ENCODE measurements at regions not wholly inside any gene's neighbourhood (a gene's known extent, or its start where the extent isn't known, plus 50 kb on each side); places are given as distances from the start of the nearest gene placed in this dataset.

DNA sequence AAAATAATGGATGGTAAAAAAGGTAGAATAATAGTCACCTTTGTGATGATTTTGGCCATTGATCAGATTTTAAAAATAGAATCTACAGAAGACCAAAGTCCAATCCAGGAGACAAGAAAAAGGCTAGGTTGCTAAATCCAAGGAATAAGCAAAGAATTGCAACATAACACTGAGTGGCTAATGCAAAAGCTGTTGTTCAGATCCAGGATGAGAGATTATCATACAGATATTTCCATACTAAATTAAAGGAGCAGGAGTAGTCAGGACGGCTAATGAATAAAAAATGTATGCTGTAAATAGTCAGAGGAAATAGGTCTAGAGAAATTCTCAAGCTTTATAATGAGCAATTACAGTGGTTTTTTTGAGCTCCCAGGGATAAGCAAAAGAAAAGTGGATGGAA, 745.9 kb upstream of the ACVR2A start:
- no peak for DNase-seq

DNA sequence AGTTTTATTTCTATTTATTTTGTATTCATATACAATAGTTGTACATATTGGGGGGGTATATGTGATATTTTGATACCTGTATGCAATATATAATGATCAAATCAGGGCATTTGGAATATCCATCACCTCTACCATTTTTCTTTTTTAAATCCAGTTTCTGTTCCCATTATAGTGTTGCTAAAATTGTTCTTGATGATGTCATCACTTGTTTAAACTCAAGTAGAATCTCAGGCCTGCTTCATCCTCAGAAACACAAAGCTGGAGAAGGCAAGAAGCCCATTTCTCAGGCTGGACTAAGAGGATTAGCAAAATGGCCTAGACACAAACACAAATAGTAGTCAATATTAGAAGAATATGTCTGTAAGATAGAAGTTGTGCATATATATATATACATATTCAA, 747.1 kb upstream of the ACVR2A start:
- DNase-seq: no peak

DNA sequence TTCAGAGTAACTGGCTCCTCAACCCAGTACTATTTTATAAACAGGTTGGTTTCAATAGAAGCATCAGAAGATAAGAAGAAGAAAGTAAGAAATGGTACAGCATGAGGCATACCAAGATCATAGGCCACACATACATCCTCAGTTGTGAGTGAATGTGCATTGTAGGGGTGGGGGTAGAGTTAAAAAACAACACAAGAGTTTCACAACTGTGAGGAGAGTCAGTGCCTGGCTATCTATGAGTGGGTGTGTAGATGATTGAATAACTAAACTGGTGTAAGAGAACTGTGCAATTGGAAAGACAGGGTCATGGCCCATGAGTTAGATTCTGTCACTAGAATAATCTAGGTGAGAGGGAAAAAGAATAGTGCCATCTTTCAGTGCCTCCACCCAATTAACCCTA, 748.2 kb upstream of the ACVR2A start:
- no peak for DNase-seq

DNA sequence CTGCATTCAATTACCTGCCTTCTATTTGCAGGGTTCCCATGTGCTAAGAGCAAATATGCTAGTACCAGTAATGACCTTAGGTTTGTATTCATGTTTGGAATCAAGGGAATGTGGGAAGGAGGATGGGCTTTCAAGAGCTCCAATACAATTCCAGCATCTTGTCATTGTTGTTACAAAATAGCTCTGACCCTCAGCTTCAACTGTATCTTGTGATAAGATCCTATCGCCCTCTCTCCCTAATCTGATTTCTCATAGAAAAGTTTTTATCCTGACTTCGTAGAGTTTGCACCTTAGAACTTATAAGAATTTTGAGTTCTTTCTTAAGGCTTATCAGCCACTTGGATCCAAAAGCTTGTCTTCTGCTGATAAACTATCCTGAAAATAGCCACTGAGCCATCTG, 749.5 kb upstream of the ACVR2A start:
- no peak for DNase-seq

DNA sequence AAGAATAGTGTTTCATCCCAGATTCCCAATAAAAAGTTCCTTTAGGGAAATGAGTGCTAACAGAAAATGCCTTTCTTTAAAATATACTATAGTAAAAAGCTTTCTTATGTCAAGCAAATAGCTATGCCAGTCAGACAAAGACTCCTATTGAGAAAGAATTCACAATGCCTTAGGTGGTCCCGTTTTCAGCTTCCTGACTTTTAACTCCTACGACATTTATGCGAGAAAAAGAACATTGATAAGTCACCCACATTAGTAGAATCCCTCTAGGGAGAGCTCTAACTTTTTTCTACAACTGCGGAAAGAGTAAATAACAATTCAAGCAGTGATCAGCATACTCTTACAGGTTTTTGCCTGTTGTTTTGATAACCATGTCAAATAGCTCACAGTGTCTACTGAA, 750.8 kb upstream of the ACVR2A start:
- no peak for DNase-seq

DNA sequence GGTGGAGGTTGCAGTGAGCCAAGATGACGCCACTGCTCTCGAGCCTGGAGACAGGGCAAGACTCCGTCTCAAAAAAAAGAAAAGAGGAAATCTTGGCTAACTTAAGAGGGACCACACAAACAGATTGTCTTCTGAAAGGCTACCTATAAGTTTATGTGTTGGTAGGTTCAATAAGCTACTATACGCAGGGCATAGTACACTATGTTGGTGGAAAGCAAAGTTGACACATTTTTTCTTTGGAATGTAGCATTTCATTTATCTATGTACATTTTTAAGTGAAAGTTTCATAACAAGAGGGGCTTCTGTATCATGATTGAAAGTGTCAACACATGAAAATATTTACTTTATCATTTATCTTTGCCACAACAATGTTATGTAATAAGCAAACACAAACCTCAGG, 752.6 kb upstream of the ACVR2A start:
- DNase-seq: no peak

DNA sequence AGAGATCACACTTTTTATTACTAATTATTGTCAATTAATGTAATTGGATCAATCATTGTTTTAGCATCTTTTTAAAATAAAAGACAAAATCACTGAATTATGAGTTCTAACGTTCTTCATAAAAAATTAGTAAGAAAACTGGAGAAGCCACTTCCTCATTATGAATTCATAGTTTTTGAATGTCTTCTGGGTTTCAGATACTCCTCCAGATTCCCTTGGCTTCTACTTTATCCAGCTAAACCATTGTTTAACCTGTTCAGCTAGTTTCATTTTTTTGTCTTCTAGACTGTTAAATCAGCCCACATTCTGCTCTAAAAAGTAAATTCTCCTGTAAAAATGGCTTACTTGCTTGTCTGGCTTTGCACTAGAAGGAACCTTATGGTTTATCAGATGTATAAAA, 753.4 kb upstream of the ACVR2A start:
- no peak for DNase-seq

DNA sequence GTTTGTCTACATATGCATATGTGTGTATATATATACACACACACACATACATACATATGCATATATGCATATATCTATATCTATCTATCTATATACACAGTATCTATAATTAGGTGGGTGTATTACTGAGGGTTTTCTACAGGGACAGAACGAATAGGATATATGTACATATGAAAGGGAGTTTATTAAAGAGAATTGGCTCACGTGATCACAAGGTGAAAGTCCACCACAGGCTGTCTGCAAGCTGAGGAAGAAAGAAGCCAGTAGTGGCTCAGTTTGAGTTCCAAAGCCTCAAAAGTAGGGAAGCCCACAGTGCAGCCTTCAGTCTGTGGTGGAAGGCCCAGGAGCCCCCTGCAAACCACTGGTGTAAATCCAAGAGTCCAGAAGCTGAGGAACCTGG, 756.0 kb upstream of the ACVR2A start:
- DNase-seq: no peak

DNA sequence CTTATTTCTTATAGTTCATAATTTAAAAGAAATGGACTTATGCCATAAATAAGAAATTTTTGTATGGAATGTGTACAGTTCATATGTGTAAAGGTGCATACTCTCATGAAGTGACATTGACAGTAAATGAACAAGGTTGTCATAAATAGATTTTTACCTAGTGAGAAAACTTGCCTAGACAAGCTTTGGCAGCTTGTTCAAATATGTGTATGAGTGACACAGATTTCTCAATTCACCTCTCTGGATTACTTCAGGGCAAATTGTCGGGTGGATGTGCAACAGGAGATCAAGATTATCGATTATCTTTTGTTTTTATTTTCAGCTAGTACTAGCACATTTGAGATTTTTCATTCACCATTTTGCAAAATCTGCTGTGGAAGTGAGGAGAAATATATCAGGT, 758.1 kb upstream of the ACVR2A start:
- no peak for DNase-seq

DNA sequence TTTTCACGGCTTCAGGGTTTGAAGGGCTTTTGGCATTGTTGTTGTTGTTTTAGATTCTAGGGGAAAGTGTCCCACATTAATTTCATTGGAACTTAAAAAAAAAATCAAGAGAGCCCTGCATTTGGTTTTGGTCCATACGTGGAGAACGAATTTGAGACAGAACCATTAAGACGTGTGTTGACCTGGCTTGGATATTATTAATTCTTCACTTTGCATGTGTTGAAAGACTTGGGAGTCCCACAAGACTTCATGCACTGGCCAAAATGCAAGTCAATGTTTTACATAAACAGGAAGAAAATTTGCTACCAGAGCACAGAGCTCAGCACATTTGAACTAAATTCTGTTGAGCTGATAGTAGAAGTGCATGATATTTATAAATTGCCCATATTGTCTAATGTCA, 761.2 kb upstream of the ACVR2A start:
- DNase-seq: no peak

DNA sequence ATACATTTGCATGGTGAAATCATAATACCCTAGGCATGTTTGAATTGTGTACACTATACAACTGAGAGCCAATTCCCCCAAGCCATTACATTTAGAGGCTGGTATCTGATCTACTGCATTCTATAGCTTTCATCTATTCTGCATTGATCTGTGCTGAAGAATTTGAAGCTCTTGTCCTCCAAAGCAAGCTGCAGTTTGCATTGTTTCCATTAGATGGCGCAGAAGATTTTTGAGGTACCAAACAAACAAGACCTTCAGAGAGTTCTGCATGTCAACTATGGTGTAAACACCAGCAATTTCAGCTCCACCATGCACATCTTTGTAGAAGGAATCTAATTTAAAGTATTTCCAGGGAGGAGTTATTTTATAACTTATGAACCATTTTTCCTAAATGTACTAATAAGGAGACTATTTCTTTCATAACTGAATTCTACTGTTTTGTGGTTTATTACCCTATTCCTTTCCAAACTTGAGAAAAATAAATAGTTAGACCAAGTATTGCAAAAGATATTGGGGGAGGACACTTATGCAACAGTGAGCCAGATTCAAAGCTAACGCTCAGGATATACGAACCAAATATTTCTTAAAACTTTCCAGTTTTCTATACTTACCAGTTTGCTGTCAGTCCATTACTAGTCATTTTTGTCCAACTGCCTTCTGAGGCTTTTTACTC, 761.8 kb upstream of the ACVR2A start:
- DNase-seq: peak; percentile 55

DNA sequence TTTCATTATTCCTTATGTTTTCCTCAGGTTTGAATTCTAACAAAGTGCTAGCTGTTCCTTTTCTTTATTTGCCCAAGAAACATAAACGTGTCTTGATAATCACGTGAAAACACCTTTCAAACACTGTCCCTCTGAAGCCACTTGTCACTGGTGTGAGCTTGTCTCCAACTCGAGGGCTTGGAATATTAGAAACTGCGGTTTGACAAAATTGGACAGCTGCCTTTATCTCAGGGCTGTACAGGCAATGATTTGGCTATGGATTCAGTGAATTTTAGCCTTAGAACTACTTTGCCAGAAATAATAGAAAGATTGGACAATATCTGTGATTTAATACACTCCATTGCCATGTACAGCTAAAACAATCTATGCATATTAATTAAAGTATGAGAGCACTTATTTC, 763.0 kb upstream of the ACVR2A start:
- DNase-seq: no peak

DNA sequence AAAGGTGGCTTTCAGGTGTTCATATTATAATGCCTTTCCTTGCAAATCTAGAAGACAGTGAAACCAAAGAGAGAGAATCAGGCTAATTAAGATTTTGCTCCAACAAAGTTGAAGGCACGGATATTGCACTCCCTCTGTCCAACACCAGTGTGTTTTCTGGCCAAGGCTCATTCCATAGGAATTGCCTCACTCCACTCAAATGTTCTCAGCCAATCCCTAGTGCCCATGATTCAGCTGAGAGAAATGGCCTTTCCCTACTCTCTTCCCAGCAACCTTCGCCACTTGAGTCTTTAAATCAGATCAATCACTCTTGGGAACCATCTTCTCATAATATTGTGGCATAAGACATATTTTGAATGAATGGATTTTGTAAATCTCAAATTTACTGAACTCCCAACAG, 768.2 kb upstream of the ACVR2A start:
- DNase-seq: peak; percentile 67

DNA sequence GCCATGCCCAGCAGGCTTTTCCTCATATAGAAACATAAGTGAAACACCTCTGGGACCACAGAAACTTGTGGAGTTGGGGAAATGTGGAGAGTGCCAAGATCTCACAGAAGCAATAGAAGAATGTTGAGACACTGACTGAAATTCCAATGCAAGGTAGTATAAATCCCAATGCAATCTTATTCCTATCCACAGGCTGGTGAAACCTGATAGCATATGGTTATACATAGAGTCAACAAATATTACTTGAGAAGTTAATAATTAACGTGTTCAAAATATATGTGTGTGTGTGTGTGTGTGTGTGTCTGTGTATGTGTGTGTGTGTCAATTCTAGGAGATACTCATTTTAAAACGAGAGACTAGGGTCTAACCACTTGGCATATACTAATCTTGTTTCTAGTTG, 776.8 kb upstream of the ACVR2A start:
- no peak for DNase-seq

DNA sequence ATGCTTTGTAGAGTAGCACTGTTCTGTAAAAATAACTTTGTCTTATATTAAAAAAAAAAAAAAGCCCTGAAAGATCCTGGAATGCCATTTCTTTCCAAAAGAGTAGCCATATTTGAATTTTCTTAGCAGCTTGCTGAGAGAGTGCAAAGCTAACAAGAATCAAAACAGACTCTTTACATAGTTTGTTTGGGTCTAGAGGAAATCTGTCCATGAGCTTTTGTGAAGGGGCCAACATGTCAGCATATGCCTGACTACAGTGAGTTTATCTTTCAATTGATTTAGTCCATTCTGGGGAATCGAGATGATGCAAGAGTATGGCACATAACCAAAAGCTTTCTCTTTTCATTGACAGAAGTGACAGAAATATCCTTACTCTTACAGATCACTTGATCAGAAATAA, 777.7 kb upstream of the ACVR2A start:
- DNase-seq: no peak

DNA sequence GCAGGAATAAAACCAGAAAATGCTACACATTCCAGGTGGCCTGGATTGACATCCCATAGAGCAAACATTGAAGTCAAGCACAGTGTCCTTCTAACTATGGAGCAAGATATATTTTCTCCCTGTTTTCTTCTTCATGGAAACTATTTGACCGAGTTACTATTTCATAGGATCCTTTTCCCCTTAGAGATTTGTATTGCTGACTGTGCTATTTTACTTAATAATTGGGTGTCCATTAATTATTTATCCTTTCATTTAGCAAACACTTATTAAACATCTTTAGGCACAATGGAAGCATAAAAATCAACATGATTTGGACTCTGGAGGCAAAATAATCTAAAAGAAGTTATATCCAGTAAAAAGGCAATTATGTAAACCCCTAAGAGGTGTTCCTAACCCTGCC, 782.8 kb upstream of the ACVR2A start:
- DNase-seq: no peak

DNA sequence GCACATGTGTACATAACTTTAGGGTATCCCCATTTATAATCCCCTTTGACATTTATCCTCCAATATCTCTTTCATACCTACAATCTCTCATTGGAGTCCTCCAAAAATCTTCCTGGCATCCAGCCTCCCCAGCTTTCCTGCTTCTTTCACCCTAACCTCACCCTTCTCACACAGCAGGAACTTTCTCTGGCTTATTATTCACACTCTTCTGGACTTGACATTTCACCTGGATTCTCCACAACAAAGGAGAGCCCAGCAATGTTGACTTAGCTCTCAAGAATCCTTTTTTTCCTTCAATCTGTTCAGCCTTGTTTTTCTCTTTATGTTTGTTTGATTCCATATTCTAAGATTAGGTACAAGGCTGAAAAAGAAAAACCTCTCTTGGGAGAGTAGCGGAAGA, 783.6 kb upstream of the ACVR2A start:
- DNase-seq: no peak

DNA sequence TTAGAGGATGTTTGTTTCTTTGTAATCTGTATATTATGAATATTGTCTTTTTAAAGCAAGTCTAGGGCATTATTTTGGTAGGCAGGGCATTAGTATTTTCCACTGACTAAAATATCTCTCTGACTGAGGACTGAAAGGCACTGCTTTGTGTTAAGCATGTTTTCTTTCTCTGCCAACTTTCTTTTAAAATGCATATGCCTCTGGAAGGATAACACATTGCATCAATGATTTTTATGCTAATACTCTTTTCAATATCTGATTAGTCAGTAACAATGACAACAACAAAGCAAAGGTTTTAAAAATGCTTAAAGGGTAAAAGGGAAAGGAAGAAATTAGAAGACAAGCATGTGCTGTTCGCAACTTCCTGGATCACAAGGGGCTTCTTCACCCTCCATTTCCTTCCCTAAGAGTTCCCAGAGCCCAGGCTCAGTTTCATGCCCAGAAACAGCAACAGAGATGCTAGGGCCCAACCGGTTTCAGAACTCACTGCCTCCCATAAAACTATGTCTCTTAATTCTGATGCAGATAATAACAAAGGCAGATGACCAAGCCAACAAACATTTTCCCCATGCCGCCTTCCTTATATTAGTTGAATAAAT, 786.8 kb upstream of the ACVR2A start:
- no peak for DNase-seq

DNA sequence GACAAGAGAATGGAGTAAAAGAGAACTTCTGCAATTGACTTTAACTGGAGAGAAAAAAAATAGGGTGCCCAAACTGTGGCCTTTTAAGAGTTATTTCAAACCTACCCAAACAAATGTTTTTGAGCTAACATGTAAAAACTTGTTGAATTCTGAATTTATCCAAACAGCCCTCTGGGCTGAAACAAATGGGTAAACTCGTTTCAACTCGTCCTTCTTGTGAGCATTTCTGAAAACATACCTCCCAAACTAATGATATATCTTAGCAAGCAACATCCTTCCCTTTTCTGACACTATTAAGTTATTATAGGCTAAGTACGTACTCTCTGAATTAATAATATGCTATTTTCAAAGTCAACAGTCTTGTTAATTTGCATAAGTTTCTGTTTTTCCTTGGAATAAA, 793.0 kb upstream of the ACVR2A start:
- DNase-seq: no peak

DNA sequence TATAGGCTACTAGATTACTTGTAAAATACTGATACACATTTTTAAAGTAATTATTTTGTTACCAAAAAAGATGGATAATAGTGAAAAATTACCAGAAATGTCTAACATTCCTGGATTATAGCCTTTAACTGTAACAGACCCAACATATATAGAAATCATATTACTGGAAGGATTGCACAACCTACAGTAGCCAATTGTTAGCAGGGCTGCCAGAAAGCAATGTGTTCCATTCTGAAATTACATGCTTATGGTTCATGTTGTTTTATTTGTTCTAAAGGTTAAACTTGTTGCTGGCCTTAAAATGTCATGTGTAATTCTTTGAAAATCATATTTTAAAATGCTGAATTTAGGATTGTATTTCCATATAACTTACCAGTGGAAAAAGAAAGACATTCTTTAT, 793.6 kb upstream of the ACVR2A start:
- DNase-seq: no peak

DNA sequence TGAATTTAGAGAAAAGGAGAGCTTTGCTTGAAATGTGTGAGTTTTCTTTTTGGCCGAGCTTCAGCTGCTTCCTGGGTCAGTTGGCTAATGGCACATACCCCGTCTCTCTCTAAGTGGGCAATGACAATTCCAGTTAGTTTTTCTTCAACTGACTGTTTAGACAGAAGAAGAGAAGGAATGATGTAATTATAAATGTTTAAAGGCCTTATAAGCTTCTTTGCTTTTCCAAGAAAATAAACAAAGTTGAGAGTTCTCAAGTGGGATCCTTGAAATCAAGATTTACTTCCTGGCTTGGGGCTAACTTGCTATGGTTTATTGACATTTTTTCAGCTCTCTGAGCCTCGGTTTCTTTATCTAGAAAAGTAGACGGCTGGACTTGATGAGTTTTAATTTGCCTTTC, 794.9 kb upstream of the ACVR2A start:
- no peak for DNase-seq

DNA sequence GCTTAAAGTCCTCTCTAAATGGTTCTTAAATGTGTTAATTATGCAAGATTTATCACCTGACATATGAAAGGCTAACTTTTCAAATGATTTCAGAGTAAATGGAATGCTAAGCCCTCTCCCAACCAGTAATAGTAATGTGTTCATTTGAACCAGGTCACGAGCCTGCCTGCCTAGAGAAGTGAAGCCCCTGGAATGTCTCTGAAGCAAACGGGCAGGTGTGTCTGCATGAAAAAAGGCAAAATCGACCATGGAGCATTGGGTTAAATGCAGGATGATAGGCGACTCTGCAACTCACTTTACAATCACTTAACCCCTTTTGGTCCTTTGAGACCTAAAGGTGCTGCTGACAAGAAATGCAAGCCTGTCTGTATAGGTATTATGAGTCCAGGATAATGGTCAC, 798.4 kb upstream of the ACVR2A start:
- DNase-seq: no peak

DNA sequence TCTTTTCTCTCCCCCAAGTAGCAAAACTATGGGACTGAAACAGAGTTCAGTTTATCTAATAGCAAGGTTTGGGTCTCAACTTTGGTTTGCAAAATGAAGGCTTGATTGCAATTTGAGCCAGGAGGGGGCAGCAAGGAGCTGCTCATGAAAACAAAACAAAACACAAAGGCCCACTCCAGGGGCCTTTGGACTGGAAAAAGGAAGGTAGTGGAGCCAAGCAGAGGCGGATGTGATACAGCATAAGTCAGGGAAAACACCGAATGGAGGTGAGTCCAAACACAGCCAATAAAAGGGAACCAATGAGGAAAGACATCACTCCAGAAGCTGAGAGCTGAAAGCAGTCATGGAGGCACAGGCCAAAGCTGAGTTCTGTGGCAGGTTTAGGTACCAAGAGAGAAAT, 799.7 kb upstream of the ACVR2A start:
- DNase-seq: peak; percentile 19

DNA sequence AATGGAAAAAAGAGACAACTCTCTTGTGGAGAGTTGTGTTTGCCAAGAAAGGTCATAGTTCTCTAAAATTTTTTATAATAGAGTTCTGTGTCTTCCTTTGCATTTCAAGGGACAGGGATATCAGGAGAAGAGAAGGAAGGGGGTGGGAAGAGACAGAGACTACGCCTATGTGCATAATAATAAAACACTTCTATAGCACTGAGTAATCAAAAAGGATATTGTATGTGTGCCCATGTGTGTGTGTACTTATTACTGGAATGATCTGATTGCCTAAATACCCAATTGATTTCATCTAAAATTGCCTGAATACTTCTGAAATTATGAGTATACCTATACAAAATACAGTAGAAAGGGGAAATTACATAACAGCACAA, 803.7 kb upstream of the ACVR2A start:
- DNase-seq: no peak

DNA sequence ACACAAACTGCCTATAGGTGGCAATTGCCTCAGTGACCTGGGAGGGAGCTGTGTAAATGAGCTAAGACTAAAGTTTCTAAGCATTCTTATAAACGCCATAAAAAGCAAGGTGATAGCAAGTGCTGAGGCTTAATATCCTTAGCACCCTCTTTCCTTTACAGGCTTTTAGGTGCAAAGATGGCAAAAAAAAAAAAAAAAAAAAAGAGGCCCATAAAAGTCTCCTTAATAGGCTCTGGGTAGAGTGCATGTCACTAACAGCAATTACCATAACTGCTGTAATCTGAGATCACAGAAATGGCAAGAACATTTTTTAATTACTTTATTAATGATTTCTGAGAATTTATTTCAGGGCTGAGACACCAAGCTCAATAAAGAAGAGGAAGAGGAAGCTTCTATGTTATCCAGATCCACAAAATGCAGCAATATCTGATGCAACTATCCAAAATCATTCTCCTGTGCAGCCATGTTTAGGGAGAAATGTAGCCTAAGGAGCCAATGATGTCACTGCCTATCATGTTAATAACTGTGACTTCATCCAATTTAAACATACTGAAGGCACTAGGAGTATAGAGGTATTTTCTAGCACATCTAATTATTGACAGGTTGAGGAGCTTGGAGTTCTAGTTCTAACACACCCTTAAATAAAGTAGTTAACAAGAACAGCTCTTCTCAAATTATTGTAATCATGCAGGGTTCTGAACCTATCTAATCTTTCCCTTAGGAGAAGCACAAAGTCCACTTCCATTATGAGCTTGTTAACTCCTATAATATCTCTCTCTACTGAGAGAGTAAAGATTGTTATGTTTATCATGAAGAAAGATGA, 804.3 kb upstream of the ACVR2A start:
- DNase-seq: no peak
